ENCODE measurements at regions not wholly inside any gene's neighbourhood (a gene's known extent, or its start where the extent isn't known, plus 50 kb on each side); places are given as distances from the start of the nearest gene placed in this dataset.
"Not testable (repeated sequence)": the region's sequence is repeated elsewhere in the genome, so short reads cannot be mapped to it uniquely, and the experiment has no call there.

- TF ChIP-seq, protein P1, sequence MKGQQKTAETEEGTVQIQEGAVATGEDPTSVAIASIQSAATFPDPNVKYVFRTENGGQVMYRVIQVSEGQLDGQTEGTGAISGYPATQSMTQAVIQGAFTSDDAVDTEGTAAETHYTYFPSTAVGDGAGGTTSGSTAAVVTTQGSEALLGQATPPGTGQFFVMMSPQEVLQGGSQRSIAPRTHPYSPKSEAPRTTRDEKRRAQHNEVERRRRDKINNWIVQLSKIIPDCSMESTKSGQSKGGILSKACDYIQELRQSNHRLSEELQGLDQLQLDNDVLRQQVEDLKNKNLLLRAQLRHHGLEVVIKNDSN (CRISPR knock-in tag; IDR thresholded peaks at IDR 0.05) = no peak
- TF ChIP-seq TEAD4 (CRISPR knock-in tag; IDR thresholded peaks at IDR 0.05) (no peak), MYBL2 (CRISPR knock-in tag; IDR thresholded peaks at IDR 0.05) (no peak), FOXJ3 (CRISPR knock-in tag; IDR thresholded peaks at IDR 0.05; ENCODE audit: borderline replicate concordance) (no peak)
Observed at GRCh38 chr9:38243993-38244392, 148.5 kb upstream of the ALDH1B1 start (continued).

DNA sequence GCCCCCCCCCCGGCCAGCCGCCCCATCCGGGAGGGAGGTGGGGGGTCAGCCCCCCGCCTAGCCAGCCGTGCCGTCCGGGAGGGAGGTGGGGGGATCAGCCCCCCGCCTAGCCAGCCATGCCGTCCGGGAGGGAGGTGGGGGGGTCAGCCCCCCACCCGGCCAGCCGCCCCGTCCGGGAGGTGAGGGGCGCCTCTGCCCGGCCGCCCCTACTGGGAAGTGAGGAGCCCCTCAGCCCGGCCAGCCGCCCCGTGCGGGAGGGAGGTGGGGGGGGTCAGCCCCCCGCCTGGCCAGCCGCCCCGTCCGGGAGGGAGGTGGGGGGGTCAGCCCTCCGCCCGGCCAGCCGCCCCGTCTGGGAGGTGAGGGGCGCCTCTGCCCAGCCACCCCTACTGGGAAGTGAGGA lies 150.4 kb upstream of the ALDH1B1 start:
- CTCF ChIA-PET; H3K27ac Mint-ChIP-seq; H3K4me1 Mint-ChIP-seq; DNase-seq (ENCODE audit: low spot score); H3K4me3 Mint-ChIP-seq; POLR2A ChIA-PET; H3K36me3 Mint-ChIP-seq; ATAC-seq: not testable (repeated sequence)
- peaks cover 11% of the 10 kb centered on the region for H3K9me3 Mint-ChIP-seq
- peaks cover 53% of the 10 kb centered on the region for H3K27me3 Mint-ChIP-seq (ENCODE audit: low read depth)

DNA sequence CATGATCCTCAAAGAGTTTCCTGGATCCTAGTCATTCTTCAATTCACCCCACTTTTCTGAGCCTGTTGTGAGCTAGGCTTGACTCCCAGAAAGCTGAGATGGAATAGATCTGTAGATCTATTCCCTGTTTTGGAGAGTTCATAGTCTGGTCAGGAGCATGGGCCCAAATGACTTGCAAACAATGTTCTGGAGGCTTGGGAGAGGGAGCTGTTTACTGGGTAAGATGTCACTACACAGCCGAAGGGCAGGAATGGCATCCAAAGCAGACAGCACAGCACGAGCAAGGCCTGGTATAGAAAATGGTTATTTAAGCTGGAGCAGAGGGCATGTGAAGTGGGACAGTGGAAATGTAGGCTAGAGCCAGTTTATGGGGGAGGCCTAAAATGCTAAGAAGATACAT lies 152.5 kb upstream of the ALDH1B1 start:
- POLR2A ChIA-PET = no interaction called here
- Mint-ChIP-seq H3K4me3 (no peak overlapping the region), H3K36me3 (peaks cover 5% of the 10 kb centered on the region; the same call in 1 of the 2 replicates), H3K27ac (no peak overlapping the region), H3K4me1 (no peaks in the 10 kb centered on the region), H3K9me3 (peaks cover 11% of the 10 kb centered on the region), H3K27me3 (ENCODE audit: low read depth) (peaks cover 61% of the 10 kb centered on the region)
- no peak for DNase-seq (ENCODE audit: low spot score)
- ATAC-seq = no peak
- CTCF ChIA-PET = interaction anchor here (0.6 to 1.1 kb wide), 2 partner anchors 152 to 477 kb away, joined by 3 read pairs; no protein-coding TSS in a partner anchor
- TF ChIP-seq ETV6 (CRISPR knock-in tag; IDR thresholded peaks at IDR 0.05) (no peak), NFE2L1 (CRISPR knock-in tag; IDR thresholded peaks at IDR 0.05) (no peak), CREM (CRISPR knock-in tag; IDR thresholded peaks at IDR 0.05) (no peak), NR1H2 (CRISPR knock-in tag; IDR thresholded peaks at IDR 0.05) (no peak), TCF7 (CRISPR knock-in tag; IDR thresholded peaks at IDR 0.05; ENCODE audit: low read depth) (no peak), ZNF263 (CRISPR knock-in tag; IDR thresholded peaks at IDR 0.05; ENCODE audit: low read depth) (no peak), CREB1 (CRISPR knock-in tag; IDR thresholded peaks at IDR 0.05) (no peak), ZNF423 (CRISPR knock-in tag; IDR thresholded peaks at IDR 0.05) (no peak), ATF6 (CRISPR knock-in tag; IDR thresholded peaks at IDR 0.05) (no peak), ZNF317 (CRISPR knock-in tag; IDR thresholded peaks at IDR 0.05; ENCODE audit: borderline replicate concordance, low read depth) (no peak), ZNF138 (CRISPR knock-in tag; conservative IDR thresholded peaks at IDR 0.05) (no peak), HMGXB4 (CRISPR knock-in tag; IDR thresholded peaks at IDR 0.05) (no peak)
- TF ChIP-seq, protein P2, sequence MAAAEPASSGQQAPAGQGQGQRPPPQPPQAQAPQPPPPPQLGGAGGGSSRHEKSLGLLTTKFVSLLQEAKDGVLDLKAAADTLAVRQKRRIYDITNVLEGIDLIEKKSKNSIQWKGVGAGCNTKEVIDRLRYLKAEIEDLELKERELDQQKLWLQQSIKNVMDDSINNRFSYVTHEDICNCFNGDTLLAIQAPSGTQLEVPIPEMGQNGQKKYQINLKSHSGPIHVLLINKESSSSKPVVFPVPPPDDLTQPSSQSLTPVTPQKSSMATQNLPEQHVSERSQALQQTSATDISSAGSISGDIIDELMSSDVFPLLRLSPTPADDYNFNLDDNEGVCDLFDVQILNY (CRISPR knock-in tag; IDR thresholded peaks at IDR 0.05) = no peak
- TF ChIP-seq, protein P3, sequence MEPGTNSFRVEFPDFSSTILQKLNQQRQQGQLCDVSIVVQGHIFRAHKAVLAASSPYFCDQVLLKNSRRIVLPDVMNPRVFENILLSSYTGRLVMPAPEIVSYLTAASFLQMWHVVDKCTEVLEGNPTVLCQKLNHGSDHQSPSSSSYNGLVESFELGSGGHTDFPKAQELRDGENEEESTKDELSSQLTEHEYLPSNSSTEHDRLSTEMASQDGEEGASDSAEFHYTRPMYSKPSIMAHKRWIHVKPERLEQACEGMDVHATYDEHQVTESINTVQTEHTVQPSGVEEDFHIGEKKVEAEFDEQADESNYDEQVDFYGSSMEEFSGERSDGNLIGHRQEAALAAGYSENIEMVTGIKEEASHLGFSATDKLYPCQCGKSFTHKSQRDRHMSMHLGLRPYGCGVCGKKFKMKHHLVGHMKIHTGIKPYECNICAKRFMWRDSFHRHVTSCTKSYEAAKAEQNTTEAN (CRISPR knock-in tag; IDR thresholded peaks at IDR 0.05) = no peak
- TF ChIP-seq, protein P4, sequence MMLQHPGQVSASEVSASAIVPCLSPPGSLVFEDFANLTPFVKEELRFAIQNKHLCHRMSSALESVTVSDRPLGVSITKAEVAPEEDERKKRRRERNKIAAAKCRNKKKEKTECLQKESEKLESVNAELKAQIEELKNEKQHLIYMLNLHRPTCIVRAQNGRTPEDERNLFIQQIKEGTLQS (CRISPR knock-in tag; conservative IDR thresholded peaks at IDR 0.05) = no peak

Measured in WTC11 (cell line).